ENCODE measurements at regions not wholly inside any gene's neighbourhood (a gene's known extent, or its start where the extent isn't known, plus 50 kb on each side); places are given as distances from the start of the nearest gene placed in this dataset.

DNA sequence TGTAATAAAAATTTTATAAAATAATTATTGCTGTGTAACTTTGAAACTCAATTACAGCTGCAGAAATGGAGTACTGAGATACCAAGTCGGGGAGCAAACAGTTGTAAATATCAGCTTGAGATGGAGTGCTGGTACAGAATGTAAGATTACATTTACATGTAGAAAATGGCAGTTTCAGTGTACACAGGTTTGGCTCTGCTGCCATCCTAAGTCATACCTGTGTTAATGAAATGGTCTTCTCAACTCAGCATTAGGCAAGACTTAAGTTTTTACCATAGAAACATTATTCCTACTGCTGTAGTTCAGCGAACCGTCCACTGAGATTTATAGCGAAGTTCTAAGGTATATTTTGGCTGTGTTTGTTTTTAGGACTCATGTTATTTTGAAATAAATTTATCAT, 110.1 kb upstream of the TBL1XR1 start:
- TF ChIP-seq EZH2 (IDR thresholded peaks at IDR 0.05; ENCODE audit: low read depth) = no peak
- TF ChIP-seq, protein P1, sequence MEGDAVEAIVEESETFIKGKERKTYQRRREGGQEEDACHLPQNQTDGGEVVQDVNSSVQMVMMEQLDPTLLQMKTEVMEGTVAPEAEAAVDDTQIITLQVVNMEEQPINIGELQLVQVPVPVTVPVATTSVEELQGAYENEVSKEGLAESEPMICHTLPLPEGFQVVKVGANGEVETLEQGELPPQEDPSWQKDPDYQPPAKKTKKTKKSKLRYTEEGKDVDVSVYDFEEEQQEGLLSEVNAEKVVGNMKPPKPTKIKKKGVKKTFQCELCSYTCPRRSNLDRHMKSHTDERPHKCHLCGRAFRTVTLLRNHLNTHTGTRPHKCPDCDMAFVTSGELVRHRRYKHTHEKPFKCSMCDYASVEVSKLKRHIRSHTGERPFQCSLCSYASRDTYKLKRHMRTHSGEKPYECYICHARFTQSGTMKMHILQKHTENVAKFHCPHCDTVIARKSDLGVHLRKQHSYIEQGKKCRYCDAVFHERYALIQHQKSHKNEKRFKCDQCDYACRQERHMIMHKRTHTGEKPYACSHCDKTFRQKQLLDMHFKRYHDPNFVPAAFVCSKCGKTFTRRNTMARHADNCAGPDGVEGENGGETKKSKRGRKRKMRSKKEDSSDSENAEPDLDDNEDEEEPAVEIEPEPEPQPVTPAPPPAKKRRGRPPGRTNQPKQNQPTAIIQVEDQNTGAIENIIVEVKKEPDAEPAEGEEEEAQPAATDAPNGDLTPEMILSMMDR (conservative IDR thresholded peaks at IDR 0.05) = no peak

Measured in PC-9 (cell line).